ENCODE measurements at regions not wholly inside any gene's neighbourhood (a gene's known extent, or its start where the extent isn't known, plus 50 kb on each side); places are given as distances from the start of the nearest gene placed in this dataset.

GRCh38 chr20:3323398-3323797 is 84.1 kb downstream of the DNAAF9 start:
- Histone ChIP-seq H4K20me1 (replicated peaks; ENCODE audit: insufficient read depth) (no peaks in the 10 kb centered on the region; the same call in 1 of the 2 replicates), H3K4me1 (ENCODE audit: insufficient read depth) (no peaks in the 10 kb centered on the region), H3K79me2 (replicated peaks; ENCODE audit: insufficient read depth) (no peaks in the 10 kb centered on the region), H3K4me3 (no peak overlapping the region), H3K4me2 (no peak overlapping the region), H3K27ac (ENCODE audit: low read depth) (no peak overlapping the region), H3K27me3 (ENCODE audit: insufficient read depth) (no peaks in the 10 kb centered on the region), H3K9me2 (ENCODE audit: insufficient read depth) (no peaks in the 10 kb centered on the region), H3F3A (replicated peaks; ENCODE audit: low read depth) (no peaks in the 10 kb centered on the region), H2AFZ (no peak overlapping the region), H3K36me3 (ENCODE audit: insufficient read depth) (no peaks in the 10 kb centered on the region)
- Mint-ChIP-seq H3K27ac (no peak overlapping the region), H3K4me1 (no peaks in the 10 kb centered on the region), H3K27me3 (ENCODE audit: insufficient read depth, low read depth, poor library complexity) (peaks cover 1% of the 10 kb centered on the region), H3K4me3 (no peak overlapping the region), H3K36me3 (ENCODE audit: low read depth) (no peaks in the 10 kb centered on the region; the same call in 2 of the 3 replicates), H3K9me3 (no peaks in the 10 kb centered on the region)
- DNase-seq (ENCODE audit: low spot score) = no peak
- no peak for TF ChIP-seq ZNF331 (CRISPR knock-in tag; IDR thresholded peaks at IDR 0.05; ENCODE audit: low read depth)
- TF ChIP-seq, protein P1, sequence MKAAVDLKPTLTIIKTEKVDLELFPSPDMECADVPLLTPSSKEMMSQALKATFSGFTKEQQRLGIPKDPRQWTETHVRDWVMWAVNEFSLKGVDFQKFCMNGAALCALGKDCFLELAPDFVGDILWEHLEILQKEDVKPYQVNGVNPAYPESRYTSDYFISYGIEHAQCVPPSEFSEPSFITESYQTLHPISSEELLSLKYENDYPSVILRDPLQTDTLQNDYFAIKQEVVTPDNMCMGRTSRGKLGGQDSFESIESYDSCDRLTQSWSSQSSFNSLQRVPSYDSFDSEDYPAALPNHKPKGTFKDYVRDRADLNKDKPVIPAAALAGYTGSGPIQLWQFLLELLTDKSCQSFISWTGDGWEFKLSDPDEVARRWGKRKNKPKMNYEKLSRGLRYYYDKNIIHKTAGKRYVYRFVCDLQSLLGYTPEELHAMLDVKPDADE (IDR thresholded peaks at IDR 0.05) = no peak
- no peak for TF ChIP-seq POLR2AphosphoS5 (IDR thresholded peaks at IDR 0.05; ENCODE audit: low read depth)
- no peak for TF ChIP-seq NANOG (IDR thresholded peaks at IDR 0.05; ENCODE audit: borderline replicate concordance)
- no peak for TF ChIP-seq JUNB (IDR thresholded peaks at IDR 0.05; ENCODE audit: unreplicated experiment)
- TF ChIP-seq STAT1 (IDR thresholded peaks at IDR 0.05; ENCODE audit: unreplicated experiment) = no peak
- no peak for TF ChIP-seq EZH2phosphoT487 (IDR thresholded peaks at IDR 0.05; ENCODE audit: unreplicated experiment)
- TF ChIP-seq EZH2 (IDR thresholded peaks at IDR 0.05; ENCODE audit: low read depth, unreplicated experiment) = no peak
- TF ChIP-seq ZNF114 (CRISPR knock-in tag; IDR thresholded peaks at IDR 0.05) = no peak
- TF ChIP-seq CREB1 (CRISPR knock-in tag; IDR thresholded peaks at IDR 0.05; ENCODE audit: low read depth) = no peak
- no peak for TF ChIP-seq CTCF (conservative IDR thresholded peaks at IDR 0.05; ENCODE audit: low read depth in 2 of 2)
- no peak for TF ChIP-seq ZNF462 (CRISPR knock-in tag; IDR thresholded peaks at IDR 0.05)
- TF ChIP-seq, protein P2, sequence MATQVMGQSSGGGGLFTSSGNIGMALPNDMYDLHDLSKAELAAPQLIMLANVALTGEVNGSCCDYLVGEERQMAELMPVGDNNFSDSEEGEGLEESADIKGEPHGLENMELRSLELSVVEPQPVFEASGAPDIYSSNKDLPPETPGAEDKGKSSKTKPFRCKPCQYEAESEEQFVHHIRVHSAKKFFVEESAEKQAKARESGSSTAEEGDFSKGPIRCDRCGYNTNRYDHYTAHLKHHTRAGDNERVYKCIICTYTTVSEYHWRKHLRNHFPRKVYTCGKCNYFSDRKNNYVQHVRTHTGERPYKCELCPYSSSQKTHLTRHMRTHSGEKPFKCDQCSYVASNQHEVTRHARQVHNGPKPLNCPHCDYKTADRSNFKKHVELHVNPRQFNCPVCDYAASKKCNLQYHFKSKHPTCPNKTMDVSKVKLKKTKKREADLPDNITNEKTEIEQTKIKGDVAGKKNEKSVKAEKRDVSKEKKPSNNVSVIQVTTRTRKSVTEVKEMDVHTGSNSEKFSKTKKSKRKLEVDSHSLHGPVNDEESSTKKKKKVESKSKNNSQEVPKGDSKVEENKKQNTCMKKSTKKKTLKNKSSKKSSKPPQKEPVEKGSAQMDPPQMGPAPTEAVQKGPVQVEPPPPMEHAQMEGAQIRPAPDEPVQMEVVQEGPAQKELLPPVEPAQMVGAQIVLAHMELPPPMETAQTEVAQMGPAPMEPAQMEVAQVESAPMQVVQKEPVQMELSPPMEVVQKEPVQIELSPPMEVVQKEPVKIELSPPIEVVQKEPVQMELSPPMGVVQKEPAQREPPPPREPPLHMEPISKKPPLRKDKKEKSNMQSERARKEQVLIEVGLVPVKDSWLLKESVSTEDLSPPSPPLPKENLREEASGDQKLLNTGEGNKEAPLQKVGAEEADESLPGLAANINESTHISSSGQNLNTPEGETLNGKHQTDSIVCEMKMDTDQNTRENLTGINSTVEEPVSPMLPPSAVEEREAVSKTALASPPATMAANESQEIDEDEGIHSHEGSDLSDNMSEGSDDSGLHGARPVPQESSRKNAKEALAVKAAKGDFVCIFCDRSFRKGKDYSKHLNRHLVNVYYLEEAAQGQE (IDR thresholded peaks at IDR 0.05; ENCODE audit: unreplicated experiment) = no peak
- ATAC-seq = no peak
